ENCODE measurements at regions not wholly inside any gene's neighbourhood (a gene's known extent, or its start where the extent isn't known, plus 50 kb on each side); places are given as distances from the start of the nearest gene placed in this dataset.

- TF ChIP-seq CTCF (IDR thresholded peaks at IDR 0.05) (no peak), POLR2A (IDR thresholded peaks at IDR 0.05) (no peak)
Observed at GRCh38 chr12:108039794-108040193, 89.3 kb upstream of the WSCD2 start.

Data from right lobe of liver (tissue), 4 donors.